Omental fat pad (tissue), 3 donors: ENCODE measurements at regions not wholly inside any gene's neighbourhood (a gene's known extent, or its start where the extent isn't known, plus 50 kb on each side); places are given as distances from the start of the nearest gene placed in this dataset.

Experiments used
- ATAC-seq: fragments of 150-250 bp; one replicate; pipeline ENCODE4 v1.9.1; 2016; ENCODE audit warnings: mild to moderate bottlenecking, moderate library complexity; ENCODE audit not compliant: low FRiP score
- DNase-seq: peaks from one replicate; pipeline ENCODE4 v3.0.0-alpha.2; 2019; ENCODE audit warnings: low spot score
- TF ChIP-seq, protein P1 (sequence below), 3 donors: fragments of 450-650 bp; IDR thresholded peaks; one replicate each; pipeline ENCODE4 v1.5.1; 2016 to 2017; ENCODE audit warnings: antibody characterized with exemption in 3 of 3, mild to moderate bottlenecking in 3 of 3, moderate library complexity in 2 of 3

GRCh38 chr1:55413286-55413685 lies 198.1 kb upstream of the USP24 start:
- ATAC-seq: no peak
- TF ChIP-seq, protein P1, sequence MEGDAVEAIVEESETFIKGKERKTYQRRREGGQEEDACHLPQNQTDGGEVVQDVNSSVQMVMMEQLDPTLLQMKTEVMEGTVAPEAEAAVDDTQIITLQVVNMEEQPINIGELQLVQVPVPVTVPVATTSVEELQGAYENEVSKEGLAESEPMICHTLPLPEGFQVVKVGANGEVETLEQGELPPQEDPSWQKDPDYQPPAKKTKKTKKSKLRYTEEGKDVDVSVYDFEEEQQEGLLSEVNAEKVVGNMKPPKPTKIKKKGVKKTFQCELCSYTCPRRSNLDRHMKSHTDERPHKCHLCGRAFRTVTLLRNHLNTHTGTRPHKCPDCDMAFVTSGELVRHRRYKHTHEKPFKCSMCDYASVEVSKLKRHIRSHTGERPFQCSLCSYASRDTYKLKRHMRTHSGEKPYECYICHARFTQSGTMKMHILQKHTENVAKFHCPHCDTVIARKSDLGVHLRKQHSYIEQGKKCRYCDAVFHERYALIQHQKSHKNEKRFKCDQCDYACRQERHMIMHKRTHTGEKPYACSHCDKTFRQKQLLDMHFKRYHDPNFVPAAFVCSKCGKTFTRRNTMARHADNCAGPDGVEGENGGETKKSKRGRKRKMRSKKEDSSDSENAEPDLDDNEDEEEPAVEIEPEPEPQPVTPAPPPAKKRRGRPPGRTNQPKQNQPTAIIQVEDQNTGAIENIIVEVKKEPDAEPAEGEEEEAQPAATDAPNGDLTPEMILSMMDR (IDR thresholded peaks at IDR 0.05): no peak
- DNase-seq: no peak

GRCh38 chr1:55412060-55412459 lies 196.9 kb upstream of the USP24 start:
- TF ChIP-seq, protein P1 (IDR thresholded peaks at IDR 0.05): no peak
- ATAC-seq: no peak
- DNase-seq: no peak

DNA sequence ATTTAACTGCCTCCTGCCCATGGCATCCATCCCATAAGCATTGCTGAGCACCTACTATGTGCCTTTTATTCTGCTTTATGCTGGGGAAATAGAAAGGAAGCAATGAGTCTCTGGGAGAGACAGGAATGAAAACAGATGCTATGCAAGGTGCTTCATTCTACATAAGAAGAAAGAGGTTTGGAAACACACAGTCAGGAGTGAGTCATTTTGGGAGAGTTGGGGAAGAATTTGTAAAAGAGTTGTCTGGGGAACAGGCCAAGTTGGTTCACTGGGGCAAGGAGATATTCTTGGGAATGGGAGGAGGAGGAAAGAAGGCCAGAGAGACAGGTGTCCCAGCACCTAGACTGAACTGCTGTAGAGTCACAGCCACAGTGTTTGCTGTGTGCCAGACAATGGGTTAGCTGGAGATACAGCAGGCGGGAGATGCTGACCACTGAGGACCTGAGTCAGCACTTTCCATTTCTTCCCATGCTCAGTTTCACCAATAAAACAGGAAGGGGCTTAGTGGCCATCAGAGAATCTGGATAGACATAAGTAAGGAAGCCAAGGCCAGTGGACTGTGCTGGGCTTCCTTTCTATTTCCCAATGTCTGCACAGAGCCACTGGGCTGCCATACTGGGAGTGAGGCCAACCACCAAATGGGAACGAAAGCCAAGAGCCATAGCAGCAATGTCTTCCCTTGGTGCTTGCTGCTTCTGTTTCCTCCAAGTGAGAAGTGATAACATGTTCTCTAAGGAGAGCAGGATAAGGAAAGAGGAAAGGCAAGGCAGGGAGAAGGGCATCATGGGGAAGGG lies 187.7 kb upstream of the USP24 start:
- no peak for DNase-seq
- no peak for ATAC-seq
- TF ChIP-seq, protein P1 (IDR thresholded peaks at IDR 0.05): no peak

- ATAC-seq (no peak), DNase-seq (no peak)
- TF ChIP-seq, protein P1 (IDR thresholded peaks at IDR 0.05): no peak
Measured at GRCh38 chr1:55402142-55402541, 187.0 kb upstream of the USP24 start.

- ATAC-seq (no peak), DNase-seq (no peak)
- TF ChIP-seq, protein P1 (IDR thresholded peaks at IDR 0.05): no peak
Measured at GRCh38 chr1:55400508-55400907, 185.3 kb upstream of the USP24 start.

- DNase-seq: no peak
Measured at GRCh38 chr1:55399346-55399745, 184.2 kb upstream of the USP24 start.

More at GRCh38 chr1:55399346-55399745, 184.2 kb upstream of the USP24 start:
- TF ChIP-seq, protein P1 (IDR thresholded peaks at IDR 0.05): no peak
- ATAC-seq: no peak
